DND-41 (cell line): ENCODE measurements at regions not wholly inside any gene's neighbourhood (a gene's known extent, or its start where the extent isn't known, plus 50 kb on each side); places are given as distances from the start of the nearest gene placed in this dataset.

Experiments
- ATAC-seq: fragments of 200-7000 bp; cut with Tn5 transposase; 3 replicates; pipeline ENCODE4 v1.9.1; 2021; ENCODE audit warnings: low read depth; ENCODE audit not compliant: insufficient read depth
- DNase-seq: peaks from one replicate; pipeline ENCODE4 v3.0.0-alpha.2; 2020
- H2AFZ ChIP-seq: 2 replicates; pipeline ENCODE4 v1.6.0; 2012; ENCODE audit warnings: low read depth, low read length
- H3K27ac ChIP-seq: 2 replicates; pipeline ENCODE4 v1.5.1; 2012; ENCODE audit warnings: low read length, inconsistent platforms
- H3K27me3 ChIP-seq: fragments of 200-600 bp; sonication (generic); 2 replicates; pipeline ENCODE4 v1.6.0; 2012; ENCODE audit warnings: low read length, mild to moderate bottlenecking, inconsistent platforms; ENCODE audit not compliant: insufficient read depth, poor library complexity
- H3K36me3 ChIP-seq: 2 replicates; pipeline ENCODE4 v1.5.1; 2012; ENCODE audit warnings: low read length, inconsistent platforms; ENCODE audit not compliant: insufficient read depth
- H3K4me1 ChIP-seq: 2 replicates; pipeline ENCODE4 v1.5.1; 2012; ENCODE audit warnings: mild to moderate bottlenecking, low read length; ENCODE audit not compliant: insufficient read depth
- H3K4me2 ChIP-seq: 2 replicates; pipeline ENCODE4 v1.6.0; 2012; ENCODE audit warnings: mild to moderate bottlenecking, moderate library complexity, low read length, inconsistent platforms; ENCODE audit not compliant: insufficient read depth
- H3K4me3 ChIP-seq, 2 experiments: fragments of 200-600 bp in 1 of 2; shearing (Covaris generic) in 1 of 2; 2 replicates each; pipeline ENCODE4 v1.5.1; 2012 to 2016; ENCODE audit warnings: inconsistent platforms in 2 of 2, low read length in 2 of 2, mild to moderate bottlenecking in 2 of 2, low read depth in 1 of 2, moderate library complexity in 1 of 2
- H3K79me2 ChIP-seq: 2 replicates; pipeline ENCODE4 v1.6.0; 2012; ENCODE audit warnings: low read length, inconsistent platforms; ENCODE audit not compliant: insufficient read depth
- H3K9ac ChIP-seq: 2 replicates; pipeline ENCODE4 v1.6.0; 2012; ENCODE audit warnings: low read depth, mild to moderate bottlenecking, inconsistent platforms, low read length, moderate library complexity
- H3K9me3 ChIP-seq: 2 replicates; pipeline ENCODE4 v1.5.1; 2012; ENCODE audit warnings: low read length, moderate library complexity, mild to moderate bottlenecking, inconsistent platforms; ENCODE audit not compliant: insufficient read depth, severe bottlenecking
- H4K20me1 ChIP-seq: 2 replicates; pipeline ENCODE4 v1.6.0; 2012; ENCODE audit warnings: low read length; ENCODE audit not compliant: insufficient read depth
- EZH2 ChIP-seq: IDR thresholded peaks from 3 replicates; pipeline ENCODE4 v1.6.1; 2012; ENCODE audit warnings: borderline replicate concordance, low read depth, mild to moderate bottlenecking, moderate library complexity, low read length, inconsistent platforms; ENCODE audit not compliant: severe bottlenecking
- TF ChIP-seq, protein P1 (sequence below): IDR thresholded peaks from 2 replicates; pipeline ENCODE4 v1.5.1; 2012; ENCODE audit warnings: borderline replicate concordance, low read length, moderate library complexity, mild to moderate bottlenecking; ENCODE audit not compliant: poor library complexity, severe bottlenecking; ENCODE audit errors: extremely low read depth

DNA sequence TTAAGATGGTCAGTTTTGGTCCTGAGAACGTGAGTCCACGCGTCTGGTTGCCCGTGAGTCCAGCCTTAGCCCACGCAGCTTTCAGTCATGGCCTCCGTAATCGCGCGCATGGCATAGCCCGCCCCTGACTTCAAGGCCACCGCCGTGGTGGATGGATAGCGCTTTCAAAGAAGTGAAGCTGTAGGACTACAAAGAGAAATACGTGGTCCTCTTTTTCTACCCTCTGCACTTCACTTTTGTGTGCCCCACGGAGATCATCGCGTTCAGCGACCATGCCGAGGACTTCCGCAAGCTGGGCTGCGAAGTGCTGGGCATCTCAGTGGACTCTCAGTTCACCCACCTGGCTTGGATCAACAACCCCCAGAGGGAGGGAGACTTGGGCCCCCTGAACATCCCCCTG, 142.0 kb upstream of the MCHR2 start:
- Histone ChIP-seq H3K4me1 (peaks cover 41% of the 10 kb centered on the region), H3K27ac (no peak overlapping the region), H3K4me2 (no peak overlapping the region), H3K36me3 (no peaks in the 10 kb centered on the region), H2AFZ (no peak overlapping the region), H3K4me3 (no peak overlapping the region), H3K9me3 (peaks cover 5% of the 10 kb centered on the region), H4K20me1 (no peaks in the 10 kb centered on the region), H3K27me3 (no peaks in the 10 kb centered on the region), H3K79me2 (no peaks in the 10 kb centered on the region), H3K9ac (no peak overlapping the region)
- no peak for ATAC-seq
- no peak for DNase-seq
- TF ChIP-seq, protein P1, sequence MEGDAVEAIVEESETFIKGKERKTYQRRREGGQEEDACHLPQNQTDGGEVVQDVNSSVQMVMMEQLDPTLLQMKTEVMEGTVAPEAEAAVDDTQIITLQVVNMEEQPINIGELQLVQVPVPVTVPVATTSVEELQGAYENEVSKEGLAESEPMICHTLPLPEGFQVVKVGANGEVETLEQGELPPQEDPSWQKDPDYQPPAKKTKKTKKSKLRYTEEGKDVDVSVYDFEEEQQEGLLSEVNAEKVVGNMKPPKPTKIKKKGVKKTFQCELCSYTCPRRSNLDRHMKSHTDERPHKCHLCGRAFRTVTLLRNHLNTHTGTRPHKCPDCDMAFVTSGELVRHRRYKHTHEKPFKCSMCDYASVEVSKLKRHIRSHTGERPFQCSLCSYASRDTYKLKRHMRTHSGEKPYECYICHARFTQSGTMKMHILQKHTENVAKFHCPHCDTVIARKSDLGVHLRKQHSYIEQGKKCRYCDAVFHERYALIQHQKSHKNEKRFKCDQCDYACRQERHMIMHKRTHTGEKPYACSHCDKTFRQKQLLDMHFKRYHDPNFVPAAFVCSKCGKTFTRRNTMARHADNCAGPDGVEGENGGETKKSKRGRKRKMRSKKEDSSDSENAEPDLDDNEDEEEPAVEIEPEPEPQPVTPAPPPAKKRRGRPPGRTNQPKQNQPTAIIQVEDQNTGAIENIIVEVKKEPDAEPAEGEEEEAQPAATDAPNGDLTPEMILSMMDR, result no peak
- no peak for TF ChIP-seq EZH2

GRCh38 chr6:100134703-100135102, 140.7 kb upstream of the MCHR2 start:
- Histone ChIP-seq H3K36me3 (no peaks in the 10 kb centered on the region), H2AFZ (no peak overlapping the region), H3K27me3 (no peaks in the 10 kb centered on the region), H4K20me1 (no peaks in the 10 kb centered on the region), H3K4me1 (peaks cover 44% of the 10 kb centered on the region), H3K9ac (no peak overlapping the region), H3K4me2 (no peak overlapping the region), H3K4me3 (no peak overlapping the region), H3K79me2 (no peaks in the 10 kb centered on the region), H3K9me3 (peaks cover 14% of the 10 kb centered on the region), H3K27ac (peak overlapping the region; percentile 41; the same call in 1 of the 2 replicates)
- DNase-seq (no peak), ATAC-seq (peak; percentile 67)
- TF ChIP-seq, protein P1, result no peak
- no peak for TF ChIP-seq EZH2

DNA sequence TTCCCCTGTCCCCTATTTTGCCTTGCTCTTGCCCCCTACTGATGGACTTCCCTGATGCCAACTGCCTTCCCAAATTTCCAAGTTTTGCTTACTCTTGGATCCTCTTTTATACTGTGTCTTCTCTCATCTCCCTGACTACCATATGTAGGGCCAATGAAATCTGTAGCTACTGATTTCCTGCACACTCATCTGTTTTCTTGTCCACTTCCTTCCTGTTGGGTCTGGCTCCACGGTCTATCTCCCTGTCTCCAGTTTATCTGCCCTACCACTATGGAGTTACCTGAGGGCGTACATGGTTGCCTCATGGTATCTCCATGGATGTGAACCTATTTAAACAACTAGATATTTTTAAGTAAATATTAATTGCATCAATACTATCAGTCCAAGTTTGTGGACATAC, 140.3 kb upstream of the MCHR2 start:
- Histone ChIP-seq H3K27me3 (no peaks in the 10 kb centered on the region), H3K4me3 (no peak overlapping the region), H3K9me3 (peaks cover 14% of the 10 kb centered on the region), H3K36me3 (no peaks in the 10 kb centered on the region), H3K27ac (peak overlapping the region; percentile 41; the same call in 1 of the 2 replicates), H3K4me2 (no peak overlapping the region), H3K79me2 (no peaks in the 10 kb centered on the region), H4K20me1 (no peaks in the 10 kb centered on the region), H3K9ac (no peak overlapping the region), H3K4me1 (peaks cover 42% of the 10 kb centered on the region), H2AFZ (0 out of 2 replicates have a peak overlapping the region, but pooled peaks have one; percentile 3)
- DNase-seq, result no peak
- TF ChIP-seq EZH2, result no peak
- ATAC-seq, result peak; percentile 60

GRCh38 chr6:100132005-100132404, 138.0 kb upstream of the MCHR2 start:
- H3K9ac ChIP-seq, result no peak overlapping the region
- no peak overlapping the region for H2AFZ ChIP-seq
- peaks cover 14% of the 10 kb centered on the region for H3K9me3 ChIP-seq
- DNase-seq, result no peak
- H3K4me1 ChIP-seq, result peaks cover 20% of the 10 kb centered on the region
- H3K27me3 ChIP-seq, result no peaks in the 10 kb centered on the region
- TF ChIP-seq EZH2, result no peak
- TF ChIP-seq, protein P1, result no peak
- no peaks in the 10 kb centered on the region for H3K79me2 ChIP-seq
- no peak for ATAC-seq
- H3K4me2 ChIP-seq, result no peak overlapping the region
- no peaks in the 10 kb centered on the region for H3K36me3 ChIP-seq
- H3K27ac ChIP-seq, result no peak overlapping the region; the same call in 1 of the 2 replicates
- no peaks in the 10 kb centered on the region for H4K20me1 ChIP-seq
- H3K4me3 ChIP-seq, result no peak overlapping the region
